ENCODE measurements at regions not wholly inside any gene's neighbourhood (a gene's known extent, or its start where the extent isn't known, plus 50 kb on each side); places are given as distances from the start of the nearest gene placed in this dataset.

DNA sequence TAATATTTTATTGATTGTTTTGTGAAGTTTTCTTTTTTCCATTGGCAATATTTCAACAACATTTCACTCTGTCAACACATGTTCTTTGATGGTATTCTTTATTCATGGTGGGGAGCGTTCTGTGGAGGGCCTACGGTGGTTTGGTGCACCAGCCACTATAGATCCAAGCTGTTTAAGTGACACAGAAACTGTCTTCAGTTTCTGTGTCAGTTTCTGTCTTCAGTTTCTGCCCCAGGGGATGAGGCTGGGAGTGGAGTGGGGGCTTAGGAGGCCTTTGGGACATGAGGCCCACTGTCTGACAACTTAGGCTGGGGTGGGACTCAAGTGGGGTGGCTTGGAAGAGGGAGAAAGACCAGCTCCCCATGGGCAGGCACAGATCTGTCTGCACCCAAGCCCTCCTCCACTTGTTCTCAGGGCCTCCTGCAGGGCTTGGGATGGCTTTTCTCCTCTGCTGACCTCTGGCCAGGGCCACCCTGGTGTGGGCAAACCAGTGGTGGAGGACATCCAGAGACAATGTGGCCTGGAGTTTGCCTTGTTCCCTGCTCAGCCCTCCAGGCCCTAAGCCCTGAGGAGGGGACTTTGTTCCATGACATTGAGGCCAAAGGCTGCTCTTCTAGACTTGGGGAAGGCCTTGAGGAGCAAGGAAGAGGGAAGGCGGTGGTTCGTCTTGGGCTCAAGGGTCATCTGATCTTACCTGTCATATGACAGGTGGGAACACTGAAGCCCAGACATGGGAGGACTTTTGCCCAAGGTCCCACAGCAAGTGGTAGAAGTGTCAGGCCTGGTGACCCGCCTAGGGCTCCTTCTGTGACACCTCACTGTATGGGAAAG is 60.3 kb upstream of the SMAD6 start:
- ATAC-seq (ENCODE audit: low read depth in 2 of 2) = no peak
- H3K4me1 Mint-ChIP-seq = peaks cover 5 to 15% (median 8%) of the 10 kb centered on the region in 4 donors
- H3K36me3 Mint-ChIP-seq = no peaks in the 10 kb centered on the region
- no peak overlapping the region for H3K4me3 Mint-ChIP-seq
- H3K27me3 Mint-ChIP-seq = no peaks in the 10 kb centered on the region
- no peaks in the 10 kb centered on the region for H3K9me3 ChIP-seq (ENCODE audit: control insufficient read depth in 2 of 2, low read length in 2 of 2)
- H3K9me3 Mint-ChIP-seq = no peaks in the 10 kb centered on the region
- no peak for DNase-seq
- H3K27me3 ChIP-seq (ENCODE audit: control insufficient read depth, insufficient read depth, low read length) = no peaks in the 10 kb centered on the region
- H3K27ac ChIP-seq (ENCODE audit: insufficient read depth, low read length, poor library complexity, severe bottlenecking) = no peak overlapping the region
- no peak overlapping the region for H3K27ac Mint-ChIP-seq
- peaks cover 14% of the 10 kb centered on the region for H3K4me1 ChIP-seq (ENCODE audit: control insufficient read depth, insufficient read depth, low read length, poor library complexity, severe bottlenecking)
- H3K36me3 ChIP-seq (ENCODE audit: control insufficient read depth, insufficient read depth, low read length) = no peaks in the 10 kb centered on the region
- no peak overlapping the region for H3K4me3 ChIP-seq (ENCODE audit: low read depth, low read length)

DNA sequence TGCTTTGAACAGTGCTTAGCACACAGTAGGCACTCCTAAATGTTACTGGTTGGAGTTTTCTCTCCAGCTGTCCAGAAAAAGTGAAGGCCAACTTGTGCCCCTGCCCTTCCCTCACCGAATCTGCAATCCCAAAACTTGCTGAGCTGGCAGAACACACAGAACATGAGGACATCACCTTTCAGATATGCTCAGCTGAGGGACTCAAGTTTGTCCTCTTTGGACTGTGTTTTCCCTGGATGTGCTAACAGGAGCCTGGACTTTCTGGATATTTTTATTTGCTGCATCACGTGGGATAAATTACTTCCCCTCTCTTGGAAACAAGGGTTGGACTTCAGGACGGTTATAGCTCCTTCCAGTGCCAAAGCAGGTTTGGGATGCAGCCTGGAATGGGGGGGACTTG is 59.5 kb upstream of the SMAD6 start:
- Mint-ChIP-seq H3K36me3 (no peaks in the 10 kb centered on the region), H3K27me3 (no peaks in the 10 kb centered on the region), H3K4me3 (no peak overlapping the region), H3K27ac (no peak overlapping the region), H3K4me1 (peaks cover 5 to 13% (median 8%) of the 10 kb centered on the region in 4 donors), H3K9me3 (no peaks in the 10 kb centered on the region)
- Histone ChIP-seq H3K9me3 (ENCODE audit: control insufficient read depth in 2 of 2, low read length in 2 of 2) (no peaks in the 10 kb centered on the region), H3K4me3 (ENCODE audit: low read depth, low read length) (no peak overlapping the region), H3K27ac (ENCODE audit: insufficient read depth, low read length, poor library complexity, severe bottlenecking) (no peak overlapping the region), H3K27me3 (ENCODE audit: control insufficient read depth, insufficient read depth, low read length) (no peaks in the 10 kb centered on the region), H3K4me1 (ENCODE audit: control insufficient read depth, insufficient read depth, low read length, poor library complexity, severe bottlenecking) (peaks cover 14% of the 10 kb centered on the region), H3K36me3 (ENCODE audit: control insufficient read depth, insufficient read depth, low read length) (no peaks in the 10 kb centered on the region)
- DNase-seq (no peak), ATAC-seq (ENCODE audit: low read depth in 2 of 2) (no peak)

DNA sequence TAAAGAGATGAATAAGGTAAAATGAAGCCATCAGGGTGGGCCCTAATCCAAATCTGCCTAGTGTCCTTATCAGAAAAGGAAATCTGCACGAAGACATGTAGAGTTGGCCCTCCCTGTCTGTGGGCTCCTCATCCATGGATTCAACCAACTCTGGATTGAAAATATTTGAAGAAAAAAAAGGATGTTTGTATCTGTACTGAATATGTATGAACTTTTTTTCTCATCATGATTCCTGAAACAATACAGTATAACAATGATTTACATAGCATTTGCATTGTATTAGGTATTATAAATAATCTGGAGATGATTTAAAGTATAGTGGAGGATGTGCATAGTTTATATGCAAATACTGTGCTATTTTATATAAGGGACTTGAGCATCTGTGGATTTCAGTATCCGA is 59.0 kb upstream of the SMAD6 start:
- H3K27me3 ChIP-seq (ENCODE audit: control insufficient read depth, insufficient read depth, low read length) = no peaks in the 10 kb centered on the region
- H3K9me3 Mint-ChIP-seq = no peaks in the 10 kb centered on the region
- peaks cover 12% of the 10 kb centered on the region for H3K4me1 ChIP-seq (ENCODE audit: control insufficient read depth, insufficient read depth, low read length, poor library complexity, severe bottlenecking)
- H3K27ac Mint-ChIP-seq = no peak overlapping the region
- H3K4me3 ChIP-seq (ENCODE audit: low read depth, low read length) = no peak overlapping the region
- no peak overlapping the region for H3K4me3 Mint-ChIP-seq
- ATAC-seq (ENCODE audit: low read depth in 2 of 2) (no peak), DNase-seq (no peak)
- no peaks in the 10 kb centered on the region for H3K36me3 ChIP-seq (ENCODE audit: control insufficient read depth, insufficient read depth, low read length)
- no peaks in the 10 kb centered on the region for H3K9me3 ChIP-seq (ENCODE audit: control insufficient read depth in 2 of 2, low read length in 2 of 2)
- no peak overlapping the region for H3K27ac ChIP-seq (ENCODE audit: insufficient read depth, low read length, poor library complexity, severe bottlenecking)
- peaks cover 5 to 10% (median 6%) of the 10 kb centered on the region in 4 donors for H3K4me1 Mint-ChIP-seq
- H3K27me3 Mint-ChIP-seq = no peaks in the 10 kb centered on the region
- no peaks in the 10 kb centered on the region for H3K36me3 Mint-ChIP-seq

DNA sequence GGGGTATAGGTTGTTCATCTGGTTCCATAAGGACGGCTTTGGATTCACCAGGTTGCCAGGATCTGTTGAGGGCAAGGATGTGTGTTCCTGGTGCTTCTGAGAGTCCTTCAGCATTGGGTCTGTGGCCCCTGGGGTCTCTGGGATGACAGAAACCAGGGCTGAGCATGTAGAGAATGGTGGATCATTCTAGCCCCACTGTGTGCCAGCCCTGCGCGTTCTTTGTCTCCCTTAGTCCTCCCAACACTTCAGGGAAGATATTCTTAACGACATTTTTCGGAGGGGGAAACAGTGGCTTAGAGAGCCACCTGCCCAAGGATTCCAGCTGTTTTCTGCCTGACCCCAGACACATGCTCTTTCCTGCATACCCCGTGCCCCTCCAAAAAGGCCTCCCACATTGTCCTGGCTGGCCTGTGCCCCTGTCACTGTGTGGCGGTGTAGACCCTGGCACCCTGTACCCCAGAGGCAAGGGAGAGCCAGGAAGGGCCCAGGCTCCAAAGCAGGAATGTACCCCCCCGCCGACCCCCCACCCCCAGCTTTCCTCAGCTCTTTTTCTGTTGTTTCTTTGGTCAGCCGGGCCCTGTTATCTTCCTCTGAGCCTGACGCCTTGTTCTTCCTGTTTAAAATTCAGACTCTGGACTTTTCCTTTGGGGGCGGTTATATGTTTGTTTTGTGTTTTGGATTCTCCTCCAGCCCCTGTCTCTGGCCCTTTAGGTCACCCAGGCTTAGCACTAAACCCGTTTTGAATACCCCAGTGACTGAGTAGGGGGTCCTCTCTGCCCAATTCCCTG is 57.8 kb upstream of the SMAD6 start:
- H3K4me1 Mint-ChIP-seq = peaks cover 0 to under 1% (median 0%) of the 10 kb centered on the region in 4 donors
- H3K4me1 ChIP-seq (ENCODE audit: control insufficient read depth, insufficient read depth, low read length, poor library complexity, severe bottlenecking) = no peaks in the 10 kb centered on the region

DNA sequence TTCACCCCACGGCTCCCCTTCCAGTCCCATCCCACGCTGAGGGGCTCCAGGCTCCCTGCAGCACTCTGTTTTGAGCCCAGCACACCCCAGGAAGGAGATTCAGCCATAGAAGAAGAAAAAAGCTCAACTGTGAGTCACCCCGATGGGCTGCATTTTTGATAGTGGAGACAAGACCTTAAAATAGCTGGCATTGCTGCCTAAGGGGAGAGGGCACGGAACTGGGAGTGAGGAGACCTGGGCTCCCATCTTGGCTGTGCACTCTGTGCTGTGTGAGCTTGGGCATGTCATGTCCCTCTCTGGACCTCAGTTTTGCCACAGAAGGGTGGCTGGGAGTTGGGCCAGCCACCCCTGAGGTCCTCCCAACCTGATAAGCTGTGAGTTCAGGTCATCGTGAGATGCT is 57.2 kb upstream of the SMAD6 start:
- H3K4me3 Mint-ChIP-seq = no peak overlapping the region
- peak overlapping the region in 1 of 3 donors; percentile 35 for H3K27ac Mint-ChIP-seq
- no peaks in the 10 kb centered on the region for H3K9me3 Mint-ChIP-seq
- no peaks in the 10 kb centered on the region for H3K4me1 Mint-ChIP-seq
- H3K27ac ChIP-seq (ENCODE audit: insufficient read depth, low read length, poor library complexity, severe bottlenecking) = no peak overlapping the region
- no peak overlapping the region for H3K4me3 ChIP-seq (ENCODE audit: low read depth, low read length)
- peaks cover 5% of the 10 kb centered on the region for H3K27me3 Mint-ChIP-seq
- no peaks in the 10 kb centered on the region for H3K27me3 ChIP-seq (ENCODE audit: control insufficient read depth, insufficient read depth, low read length)
- no peaks in the 10 kb centered on the region for H3K36me3 Mint-ChIP-seq
- no peaks in the 10 kb centered on the region for H3K9me3 ChIP-seq (ENCODE audit: control insufficient read depth in 2 of 2, low read length in 2 of 2)
- no peaks in the 10 kb centered on the region for H3K4me1 ChIP-seq (ENCODE audit: control insufficient read depth, insufficient read depth, low read length, poor library complexity, severe bottlenecking)
- no peaks in the 10 kb centered on the region for H3K36me3 ChIP-seq (ENCODE audit: control insufficient read depth, insufficient read depth, low read length)
- ATAC-seq (ENCODE audit: low read depth in 2 of 2) (no peak), DNase-seq (no peak)

More for the DNA sequence above, 57.8 kb upstream of the SMAD6 start:
- H3K36me3 Mint-ChIP-seq = no peaks in the 10 kb centered on the region
- ATAC-seq (ENCODE audit: low read depth in 2 of 2) = no peak
- H3K27me3 Mint-ChIP-seq = peaks cover 5% of the 10 kb centered on the region
- Histone ChIP-seq H3K27ac (ENCODE audit: insufficient read depth, low read length, poor library complexity, severe bottlenecking) (no peak overlapping the region), H3K9me3 (ENCODE audit: control insufficient read depth in 2 of 2, low read length in 2 of 2) (no peaks in the 10 kb centered on the region), H3K4me3 (ENCODE audit: low read depth, low read length) (no peak overlapping the region), H3K36me3 (ENCODE audit: control insufficient read depth, insufficient read depth, low read length) (no peaks in the 10 kb centered on the region), H3K27me3 (ENCODE audit: control insufficient read depth, insufficient read depth, low read length) (no peaks in the 10 kb centered on the region)
- no peak overlapping the region for H3K4me3 Mint-ChIP-seq
- H3K9me3 Mint-ChIP-seq = no peaks in the 10 kb centered on the region
- no peak overlapping the region for H3K27ac Mint-ChIP-seq
- DNase-seq = no peak

DNA sequence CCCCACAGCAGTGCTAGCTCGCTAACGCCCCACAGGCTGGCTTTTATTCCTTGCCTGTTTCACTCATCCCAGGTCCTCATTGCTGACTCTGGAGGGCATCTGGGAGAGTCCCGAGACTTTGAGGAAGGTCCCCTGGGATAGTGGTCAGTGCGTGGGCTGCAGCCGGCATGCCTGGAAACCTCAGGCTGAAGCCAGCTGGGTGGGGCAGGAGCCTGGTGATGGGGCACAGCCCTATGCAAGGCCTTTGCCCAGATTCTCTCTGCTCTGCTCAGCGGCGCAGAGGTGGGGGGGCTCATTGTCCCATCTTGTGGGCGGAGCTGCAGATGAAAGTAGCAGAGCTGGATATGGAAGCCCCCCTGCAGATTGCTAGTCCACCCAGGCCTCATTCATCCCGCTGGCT is 55.7 kb upstream of the SMAD6 start:
- H3K36me3 Mint-ChIP-seq = no peaks in the 10 kb centered on the region
- Histone ChIP-seq H3K4me1 (ENCODE audit: control insufficient read depth, insufficient read depth, low read length, poor library complexity, severe bottlenecking) (no peaks in the 10 kb centered on the region), H3K4me3 (ENCODE audit: low read depth, low read length) (no peak overlapping the region), H3K9me3 (ENCODE audit: control insufficient read depth in 2 of 2, low read length in 2 of 2) (no peaks in the 10 kb centered on the region), H3K36me3 (ENCODE audit: control insufficient read depth, insufficient read depth, low read length) (no peaks in the 10 kb centered on the region), H3K27me3 (ENCODE audit: control insufficient read depth, insufficient read depth, low read length) (no peaks in the 10 kb centered on the region), H3K27ac (ENCODE audit: insufficient read depth, low read length, poor library complexity, severe bottlenecking) (no peak overlapping the region)
- H3K27me3 Mint-ChIP-seq = peaks cover 5% of the 10 kb centered on the region
- DNase-seq (no peak), ATAC-seq (ENCODE audit: low read depth in 2 of 2) (no peak)
- H3K27ac Mint-ChIP-seq = no peak overlapping the region
- no peak overlapping the region for H3K4me3 Mint-ChIP-seq
- H3K9me3 Mint-ChIP-seq = no peaks in the 10 kb centered on the region
- no peaks in the 10 kb centered on the region for H3K4me1 Mint-ChIP-seq

DNA sequence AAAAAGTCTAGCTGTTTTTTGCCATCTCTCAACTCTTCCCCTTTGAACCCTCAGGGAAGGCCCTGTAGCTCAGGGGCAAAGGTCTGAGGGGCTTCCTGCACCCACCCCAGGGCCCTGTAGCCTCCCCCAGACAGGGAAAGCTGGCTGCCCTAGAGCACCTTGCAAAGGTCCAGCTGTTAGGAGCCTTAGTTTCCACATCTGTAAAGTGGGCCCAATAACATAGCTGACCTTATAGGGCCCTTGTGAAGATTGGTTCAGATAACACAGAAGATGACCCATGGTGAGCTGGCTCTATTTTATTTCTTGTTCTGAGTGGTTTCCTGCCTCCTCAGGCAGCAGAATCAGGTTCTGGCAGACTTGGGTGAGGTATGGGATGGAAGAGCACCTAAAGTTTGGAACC is 55.2 kb upstream of the SMAD6 start:
- Histone ChIP-seq H3K27me3 (ENCODE audit: control insufficient read depth, insufficient read depth, low read length) (no peaks in the 10 kb centered on the region), H3K4me1 (ENCODE audit: control insufficient read depth, insufficient read depth, low read length, poor library complexity, severe bottlenecking) (no peaks in the 10 kb centered on the region), H3K4me3 (ENCODE audit: low read depth, low read length) (no peak overlapping the region), H3K27ac (ENCODE audit: insufficient read depth, low read length, poor library complexity, severe bottlenecking) (no peak overlapping the region), H3K36me3 (ENCODE audit: control insufficient read depth, insufficient read depth, low read length) (no peaks in the 10 kb centered on the region), H3K9me3 (ENCODE audit: control insufficient read depth in 2 of 2, low read length in 2 of 2) (no peaks in the 10 kb centered on the region)
- no peak for ATAC-seq (ENCODE audit: low read depth in 2 of 2)
- H3K9me3 Mint-ChIP-seq = peaks cover 0 to under 1% (median 0%) of the 10 kb centered on the region in 7 donors
- H3K27ac Mint-ChIP-seq = no peak overlapping the region
- H3K4me3 Mint-ChIP-seq = no peak overlapping the region
- H3K27me3 Mint-ChIP-seq = peaks cover 5% of the 10 kb centered on the region
- H3K36me3 Mint-ChIP-seq = no peaks in the 10 kb centered on the region
- no peak for DNase-seq
- no peaks in the 10 kb centered on the region for H3K4me1 Mint-ChIP-seq

Data from CD4-positive, CD25-positive, alpha-beta regulatory T cell (primary cell).